ENCODE measurements at regions not wholly inside any gene's neighbourhood (a gene's known extent, or its start where the extent isn't known, plus 50 kb on each side); places are given as distances from the start of the nearest gene placed in this dataset.

DNA sequence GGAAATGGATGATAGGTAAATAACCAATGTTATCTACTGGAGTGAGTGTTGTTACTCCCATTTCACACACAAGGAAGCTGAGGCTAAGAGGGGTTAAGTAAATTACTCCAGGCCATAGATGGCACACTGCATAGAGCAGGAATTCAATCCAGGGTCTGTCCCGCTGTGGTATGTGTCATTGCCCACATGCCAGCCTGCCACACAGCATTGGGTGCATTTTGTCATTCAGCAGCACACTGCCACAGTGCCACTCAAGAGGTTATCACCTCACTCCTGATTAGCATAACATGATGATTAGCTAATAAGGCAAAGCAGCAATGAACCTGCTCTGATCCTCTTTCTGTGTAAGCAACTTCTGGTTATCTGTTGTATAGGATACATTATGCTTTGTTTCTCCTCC is 157.4 kb upstream of the CTNNB1 start:
- no peaks in the 10 kb centered on the region for H3K79me2 ChIP-seq (ENCODE audit: insufficient read depth, low read length)
- H4K20me1 ChIP-seq (ENCODE audit: insufficient read depth, low read length): no peaks in the 10 kb centered on the region
- H3K36me3 ChIP-seq (ENCODE audit: insufficient read depth, low read length): no peaks in the 10 kb centered on the region
- H3K4me1 ChIP-seq (ENCODE audit: insufficient read depth, low read length): no peaks in the 10 kb centered on the region
- no peak for DNase-seq (ENCODE audit: insufficient read length, low spot score, missing footprints)
- no peak overlapping the region for H3K4me2 ChIP-seq (ENCODE audit: insufficient read depth, low read length)
- H3K9me3 ChIP-seq (ENCODE audit: low read depth, low read length): no peaks in the 10 kb centered on the region
- TF ChIP-seq, protein P1, sequence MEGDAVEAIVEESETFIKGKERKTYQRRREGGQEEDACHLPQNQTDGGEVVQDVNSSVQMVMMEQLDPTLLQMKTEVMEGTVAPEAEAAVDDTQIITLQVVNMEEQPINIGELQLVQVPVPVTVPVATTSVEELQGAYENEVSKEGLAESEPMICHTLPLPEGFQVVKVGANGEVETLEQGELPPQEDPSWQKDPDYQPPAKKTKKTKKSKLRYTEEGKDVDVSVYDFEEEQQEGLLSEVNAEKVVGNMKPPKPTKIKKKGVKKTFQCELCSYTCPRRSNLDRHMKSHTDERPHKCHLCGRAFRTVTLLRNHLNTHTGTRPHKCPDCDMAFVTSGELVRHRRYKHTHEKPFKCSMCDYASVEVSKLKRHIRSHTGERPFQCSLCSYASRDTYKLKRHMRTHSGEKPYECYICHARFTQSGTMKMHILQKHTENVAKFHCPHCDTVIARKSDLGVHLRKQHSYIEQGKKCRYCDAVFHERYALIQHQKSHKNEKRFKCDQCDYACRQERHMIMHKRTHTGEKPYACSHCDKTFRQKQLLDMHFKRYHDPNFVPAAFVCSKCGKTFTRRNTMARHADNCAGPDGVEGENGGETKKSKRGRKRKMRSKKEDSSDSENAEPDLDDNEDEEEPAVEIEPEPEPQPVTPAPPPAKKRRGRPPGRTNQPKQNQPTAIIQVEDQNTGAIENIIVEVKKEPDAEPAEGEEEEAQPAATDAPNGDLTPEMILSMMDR (IDR thresholded peaks at IDR 0.05; ENCODE audit: extremely low read depth, low read depth, low read length): no peak
- no peak overlapping the region for H3K4me3 ChIP-seq (ENCODE audit: insufficient read depth, low read length)
- H3K27me3 ChIP-seq (ENCODE audit: insufficient read depth, low read length): no peaks in the 10 kb centered on the region
- no peak overlapping the region for H2AFZ ChIP-seq (ENCODE audit: low read length)
- no peak overlapping the region for H3K27ac ChIP-seq (ENCODE audit: low read depth, low read length)

DNA sequence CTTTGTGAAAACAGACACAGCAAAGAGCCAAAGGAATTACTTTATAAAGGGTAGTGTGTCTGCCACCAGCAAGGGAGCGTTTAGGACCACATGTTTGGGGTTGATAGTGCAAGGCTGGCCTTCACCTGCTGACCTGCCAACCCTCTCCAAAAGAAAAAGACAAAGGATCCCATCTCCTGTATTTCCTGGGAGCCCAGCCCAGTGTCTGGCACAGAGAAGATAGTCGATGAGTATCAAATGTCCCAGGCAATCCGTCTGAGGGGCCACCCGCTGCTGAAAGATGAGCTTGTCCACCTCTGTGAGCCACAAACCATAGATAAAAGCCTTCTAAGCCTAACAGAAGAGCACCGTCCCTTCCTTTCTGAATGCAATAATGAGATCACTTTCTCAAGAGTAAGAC is 154.8 kb upstream of the CTNNB1 start:
- Histone ChIP-seq H3K9me3 (ENCODE audit: low read depth, low read length) (peaks cover 1% of the 10 kb centered on the region), H3K79me2 (ENCODE audit: insufficient read depth, low read length) (no peaks in the 10 kb centered on the region), H4K20me1 (ENCODE audit: insufficient read depth, low read length) (no peaks in the 10 kb centered on the region), H2AFZ (ENCODE audit: low read length) (no peak overlapping the region), H3K4me2 (ENCODE audit: insufficient read depth, low read length) (no peak overlapping the region), H3K36me3 (ENCODE audit: insufficient read depth, low read length) (no peaks in the 10 kb centered on the region), H3K4me1 (ENCODE audit: insufficient read depth, low read length) (no peaks in the 10 kb centered on the region), H3K27ac (ENCODE audit: low read depth, low read length) (no peak overlapping the region), H3K27me3 (ENCODE audit: insufficient read depth, low read length) (no peaks in the 10 kb centered on the region), H3K4me3 (ENCODE audit: insufficient read depth, low read length) (no peak overlapping the region)
- DNase-seq (ENCODE audit: insufficient read length, low spot score, missing footprints): no peak
- TF ChIP-seq, protein P1 (IDR thresholded peaks at IDR 0.05; ENCODE audit: extremely low read depth, low read depth, low read length): no peak

DNA sequence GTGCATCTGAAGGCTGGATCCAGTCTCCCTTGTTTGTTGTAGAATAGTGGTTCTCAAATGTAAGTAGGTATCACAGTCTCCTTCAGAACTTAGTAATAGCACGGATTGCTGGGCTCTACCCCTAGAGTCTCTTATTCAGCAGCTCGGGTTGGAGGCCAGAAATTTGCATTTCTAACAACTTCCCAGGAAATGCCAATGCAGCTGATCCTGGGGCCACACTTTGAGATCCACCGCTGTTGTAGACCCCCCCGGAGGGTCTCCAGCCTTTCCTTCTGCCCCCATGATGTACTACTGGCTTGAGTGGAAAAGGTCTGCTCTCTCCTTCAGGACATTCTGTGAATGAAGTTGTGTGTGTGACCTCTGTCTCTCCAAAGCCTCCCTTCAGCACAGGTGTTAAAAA is 153.8 kb upstream of the CTNNB1 start:
- Histone ChIP-seq H3K27ac (ENCODE audit: low read depth, low read length) (no peak overlapping the region), H3K79me2 (ENCODE audit: insufficient read depth, low read length) (no peaks in the 10 kb centered on the region), H3K4me2 (ENCODE audit: insufficient read depth, low read length) (no peak overlapping the region), H4K20me1 (ENCODE audit: insufficient read depth, low read length) (no peaks in the 10 kb centered on the region), H3K4me1 (ENCODE audit: insufficient read depth, low read length) (no peaks in the 10 kb centered on the region), H2AFZ (ENCODE audit: low read length) (no peak overlapping the region), H3K27me3 (ENCODE audit: insufficient read depth, low read length) (no peaks in the 10 kb centered on the region), H3K4me3 (ENCODE audit: insufficient read depth, low read length) (no peak overlapping the region), H3K9me3 (ENCODE audit: low read depth, low read length) (peaks cover 1% of the 10 kb centered on the region), H3K36me3 (ENCODE audit: insufficient read depth, low read length) (no peaks in the 10 kb centered on the region)
- no peak for DNase-seq (ENCODE audit: insufficient read length, low spot score, missing footprints)
- TF ChIP-seq, protein P1 (IDR thresholded peaks at IDR 0.05; ENCODE audit: extremely low read depth, low read depth, low read length): no peak

DNA sequence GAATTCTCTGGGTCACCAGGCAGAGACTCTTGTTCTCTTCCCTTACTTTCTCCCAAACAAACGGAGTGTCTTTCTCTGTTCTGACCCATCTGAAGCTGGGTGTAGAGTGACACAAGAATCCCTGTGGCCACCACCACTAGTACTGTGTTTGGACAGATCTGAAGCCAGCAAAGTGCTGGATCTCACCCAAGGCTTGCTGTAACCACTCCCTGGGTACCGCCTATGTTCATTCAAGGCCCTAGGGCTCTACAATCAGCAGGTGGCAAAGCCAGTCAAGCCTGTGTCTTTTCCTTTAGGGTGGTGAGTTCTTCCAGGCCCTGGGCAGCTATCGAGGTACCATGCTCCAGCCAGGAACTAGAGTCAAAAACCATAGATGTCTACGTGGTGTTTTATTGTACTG is 149.2 kb upstream of the CTNNB1 start:
- TF ChIP-seq, protein P1 (IDR thresholded peaks at IDR 0.05; ENCODE audit: extremely low read depth, low read depth, low read length): no peak

More for the DNA sequence above, 149.2 kb upstream of the CTNNB1 start:
- peaks cover 1% of the 10 kb centered on the region for H3K9me3 ChIP-seq (ENCODE audit: low read depth, low read length)
- H3K79me2 ChIP-seq (ENCODE audit: insufficient read depth, low read length): no peaks in the 10 kb centered on the region
- DNase-seq (ENCODE audit: insufficient read length, low spot score, missing footprints): no peak
- H3K36me3 ChIP-seq (ENCODE audit: insufficient read depth, low read length): no peaks in the 10 kb centered on the region
- no peak overlapping the region for H3K27ac ChIP-seq (ENCODE audit: low read depth, low read length)
- no peaks in the 10 kb centered on the region for H4K20me1 ChIP-seq (ENCODE audit: insufficient read depth, low read length)
- no peak overlapping the region for H3K4me2 ChIP-seq (ENCODE audit: insufficient read depth, low read length)
- H3K4me1 ChIP-seq (ENCODE audit: insufficient read depth, low read length): no peaks in the 10 kb centered on the region
- no peaks in the 10 kb centered on the region for H3K27me3 ChIP-seq (ENCODE audit: insufficient read depth, low read length)
- H2AFZ ChIP-seq (ENCODE audit: low read length): no peak overlapping the region
- no peak overlapping the region for H3K4me3 ChIP-seq (ENCODE audit: insufficient read depth, low read length)
